ENCODE measurements at regions not wholly inside any gene's neighbourhood (a gene's known extent, or its start where the extent isn't known, plus 50 kb on each side); places are given as distances from the start of the nearest gene placed in this dataset.

DNA sequence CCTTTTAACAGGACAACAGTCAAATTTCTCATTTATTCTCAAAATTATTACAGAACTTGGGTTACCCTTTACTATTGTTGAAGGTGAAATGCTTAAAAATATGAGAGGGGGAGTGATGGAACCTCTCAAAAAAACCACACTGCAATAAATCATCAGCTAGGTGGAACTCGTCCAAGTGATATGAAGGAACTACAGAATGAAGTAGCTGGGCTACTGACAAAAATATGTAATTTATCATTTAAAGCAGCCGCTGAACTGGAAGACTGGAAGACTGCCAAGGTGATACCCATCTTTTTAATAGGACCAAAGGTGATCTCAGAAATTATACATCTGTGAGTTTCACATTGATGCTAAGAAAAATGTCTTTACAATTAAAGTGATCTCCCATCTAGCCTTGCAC is 597.7 kb upstream of the TENM3 start:
- no peak overlapping the region for H3K4me2 ChIP-seq (ENCODE audit: low read length)
- H3K23ac ChIP-seq (ENCODE audit: low read length): no peak overlapping the region
- no peaks in the 10 kb centered on the region for H3K79me1 ChIP-seq (ENCODE audit: low read length)
- DNase-seq: no peak
- H2AK5ac ChIP-seq (ENCODE audit: low read length): no peak overlapping the region
- H4K8ac ChIP-seq (ENCODE audit: low read depth, low read length): no peak overlapping the region
- no peak overlapping the region for H4K5ac ChIP-seq (ENCODE audit: low read length)
- H3K56ac ChIP-seq (ENCODE audit: low read length): no peak overlapping the region
- no peaks in the 10 kb centered on the region for H3K36me3 ChIP-seq (ENCODE audit: control insufficient read depth, insufficient read depth, low read length)
- H3K27ac ChIP-seq (ENCODE audit: low read depth, low read length): no peak overlapping the region
- no peak overlapping the region for H3K4me3 ChIP-seq (ENCODE audit: low read length)
- no peaks in the 10 kb centered on the region for H3K79me2 ChIP-seq (ENCODE audit: control insufficient read depth, insufficient read depth, low read length)
- H3K4ac ChIP-seq (ENCODE audit: low read depth, low read length): no peak overlapping the region
- H3K9ac ChIP-seq (ENCODE audit: low read length): no peak overlapping the region
- no CpG with 5 or more reads among the region's 2 CpGs for WGBS (ENCODE audit: extremely low coverage, insufficient coverage, low lambda C conversion rate)
- no peak overlapping the region for H3K18ac ChIP-seq (ENCODE audit: low read length)
- no peaks in the 10 kb centered on the region for H3K4me1 ChIP-seq (ENCODE audit: control insufficient read depth, low read depth, low read length)
- no peak overlapping the region for H2BK15ac ChIP-seq (replicated peaks; ENCODE audit: low read depth)
- no peak overlapping the region for H2BK5ac ChIP-seq (ENCODE audit: low read length)
- no peak overlapping the region for H2BK120ac ChIP-seq (ENCODE audit: low read depth, low read length)
- H3K27me3 ChIP-seq (ENCODE audit: insufficient read depth, low read length, poor library complexity): no peaks in the 10 kb centered on the region

DNA sequence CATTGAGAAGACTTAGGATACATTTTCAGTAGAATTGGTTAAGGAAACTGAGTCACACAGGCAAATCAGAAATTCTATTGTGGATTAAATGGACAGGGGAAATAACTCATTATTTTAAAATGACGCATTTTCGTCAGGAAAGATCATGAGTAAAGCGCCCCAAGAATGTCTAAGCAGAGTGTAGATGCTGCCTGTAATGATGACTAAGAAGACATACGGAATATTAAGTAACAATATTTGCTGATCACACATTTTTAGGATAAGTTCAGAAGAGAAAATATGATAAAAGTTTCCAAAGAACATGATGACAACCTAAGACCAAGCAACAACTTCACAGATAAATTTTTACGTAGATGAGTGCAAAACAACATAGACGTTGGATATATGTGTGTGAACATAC is 596.3 kb upstream of the TENM3 start:
- no peak overlapping the region for H3K23ac ChIP-seq (ENCODE audit: low read length)
- H2AK5ac ChIP-seq (ENCODE audit: low read length): no peak overlapping the region
- no peak overlapping the region for H3K27ac ChIP-seq (ENCODE audit: low read depth, low read length)
- no peak overlapping the region for H3K9ac ChIP-seq (ENCODE audit: low read length)
- no peaks in the 10 kb centered on the region for H3K4me1 ChIP-seq (ENCODE audit: control insufficient read depth, low read depth, low read length)
- H3K36me3 ChIP-seq (ENCODE audit: control insufficient read depth, insufficient read depth, low read length): no peaks in the 10 kb centered on the region
- H4K5ac ChIP-seq (ENCODE audit: low read length): no peak overlapping the region
- H3K56ac ChIP-seq (ENCODE audit: low read length): no peak overlapping the region
- H3K79me2 ChIP-seq (ENCODE audit: control insufficient read depth, insufficient read depth, low read length): no peaks in the 10 kb centered on the region
- H3K79me1 ChIP-seq (ENCODE audit: low read length): no peaks in the 10 kb centered on the region
- no peak overlapping the region for H4K8ac ChIP-seq (ENCODE audit: low read depth, low read length)
- no peak overlapping the region for H3K4ac ChIP-seq (ENCODE audit: low read depth, low read length)
- no peak overlapping the region for H2BK120ac ChIP-seq (ENCODE audit: low read depth, low read length)
- H2BK5ac ChIP-seq (ENCODE audit: low read length): no peak overlapping the region
- no peak overlapping the region for H2BK15ac ChIP-seq (replicated peaks; ENCODE audit: low read depth)
- no peak overlapping the region for H3K4me3 ChIP-seq (ENCODE audit: low read length)
- no peaks in the 10 kb centered on the region for H3K27me3 ChIP-seq (ENCODE audit: insufficient read depth, low read length, poor library complexity)
- H3K4me2 ChIP-seq (ENCODE audit: low read length): no peak overlapping the region
- no CpG with 5 or more reads among the region's 6 CpGs for WGBS (ENCODE audit: extremely low coverage, insufficient coverage, low lambda C conversion rate)
- DNase-seq: no peak
- H3K18ac ChIP-seq (ENCODE audit: low read length): no peak overlapping the region

DNA sequence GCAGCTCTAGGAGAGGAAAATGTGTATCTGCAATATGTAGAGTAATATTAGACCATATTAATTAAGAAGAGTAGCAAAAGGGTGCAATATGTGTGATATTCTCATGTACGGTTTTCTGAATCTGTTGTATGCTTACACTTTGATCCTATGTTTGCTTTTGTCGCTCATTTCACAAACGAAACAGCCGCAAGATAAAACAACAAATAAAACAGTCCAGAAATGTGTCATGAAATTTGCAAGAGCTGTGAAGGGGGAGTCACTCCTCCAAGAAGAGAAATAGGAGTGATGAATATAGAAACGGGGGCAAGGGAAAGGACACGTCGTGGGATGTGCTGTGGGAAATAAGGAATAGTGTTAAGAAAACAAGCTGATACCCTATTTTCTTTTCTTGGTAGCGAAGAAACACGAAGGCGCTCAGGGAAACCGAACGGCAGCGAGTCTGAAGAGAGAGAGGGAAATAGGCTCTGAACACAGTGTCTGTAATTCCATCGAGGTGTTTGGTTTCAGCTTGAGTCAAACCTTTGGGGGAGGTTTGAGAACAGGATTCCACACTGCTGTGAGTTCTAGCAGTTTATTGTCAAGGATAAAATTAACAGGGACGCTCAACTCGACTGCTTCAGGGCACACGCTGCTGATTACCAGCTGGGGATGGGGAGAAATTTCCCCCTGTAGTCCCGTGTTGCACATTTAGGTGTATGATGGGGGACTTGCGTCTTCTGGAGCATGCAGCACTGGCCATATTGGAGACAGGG is 595.6 kb upstream of the TENM3 start:
- DNase-seq: no peak
- Histone ChIP-seq H2BK120ac (ENCODE audit: low read depth, low read length) (no peak overlapping the region), H4K8ac (ENCODE audit: low read depth, low read length) (no peak overlapping the region), H3K4me2 (ENCODE audit: low read length) (no peak overlapping the region), H3K4me3 (ENCODE audit: low read length) (no peak overlapping the region), H3K27me3 (ENCODE audit: insufficient read depth, low read length, poor library complexity) (no peaks in the 10 kb centered on the region), H3K23ac (ENCODE audit: low read length) (no peak overlapping the region), H3K79me1 (ENCODE audit: low read length) (no peaks in the 10 kb centered on the region), H3K4me1 (ENCODE audit: control insufficient read depth, low read depth, low read length) (no peaks in the 10 kb centered on the region), H4K5ac (ENCODE audit: low read length) (no peak overlapping the region), H3K4ac (ENCODE audit: low read depth, low read length) (no peak overlapping the region), H3K9ac (ENCODE audit: low read length) (no peak overlapping the region), H3K56ac (ENCODE audit: low read length) (no peak overlapping the region), H2BK15ac (replicated peaks; ENCODE audit: low read depth) (no peak overlapping the region), H2AK5ac (ENCODE audit: low read length) (no peak overlapping the region), H2BK5ac (ENCODE audit: low read length) (no peak overlapping the region), H3K79me2 (ENCODE audit: control insufficient read depth, insufficient read depth, low read length) (no peaks in the 10 kb centered on the region), H3K36me3 (ENCODE audit: control insufficient read depth, insufficient read depth, low read length) (no peaks in the 10 kb centered on the region), H3K18ac (ENCODE audit: low read length) (no peak overlapping the region), H3K27ac (ENCODE audit: low read depth, low read length) (no peak overlapping the region)
- no CpG with 5 or more reads among the region's 19 CpGs for WGBS (ENCODE audit: extremely low coverage, insufficient coverage, low lambda C conversion rate)

DNA sequence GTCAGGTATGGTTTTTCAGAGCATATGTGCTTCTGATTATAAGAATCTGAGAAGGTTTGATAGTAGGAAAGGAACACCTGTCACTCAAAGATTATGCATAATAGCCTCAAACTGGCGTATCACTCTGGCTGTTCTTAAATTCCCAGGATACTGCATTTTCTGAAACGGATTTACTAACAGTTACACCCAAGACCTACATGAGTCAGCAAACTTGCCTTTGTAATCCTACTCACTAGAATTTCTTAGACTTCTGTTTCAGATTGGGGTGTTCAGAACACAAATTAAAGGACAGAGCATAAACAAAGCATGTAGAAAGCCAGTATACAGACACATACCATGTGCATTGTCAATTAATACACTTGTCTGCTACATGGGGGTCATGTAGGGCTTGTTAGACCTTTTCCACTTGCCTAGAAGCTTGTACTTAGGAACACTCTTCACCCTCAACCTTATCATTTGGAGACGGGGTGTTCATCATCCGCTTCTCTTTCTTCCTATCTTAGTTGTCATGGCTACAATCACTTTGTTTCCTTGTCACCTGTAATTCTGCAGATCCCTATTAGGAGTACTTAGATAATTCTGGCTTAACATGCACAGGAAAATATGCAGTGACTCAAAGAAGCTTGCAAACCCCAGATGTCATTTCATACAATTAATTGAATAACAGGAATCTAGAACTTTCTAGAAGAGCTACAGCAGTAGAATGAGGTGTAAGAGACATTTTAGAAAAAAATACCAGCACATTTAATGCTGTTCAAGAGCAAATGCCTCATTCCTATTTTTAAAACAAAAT is 593.0 kb upstream of the TENM3 start:
- H2BK120ac ChIP-seq (ENCODE audit: low read depth, low read length): no peak overlapping the region
- H2AK5ac ChIP-seq (ENCODE audit: low read length): no peak overlapping the region
- no peak overlapping the region for H3K4me2 ChIP-seq (ENCODE audit: low read length)
- no peaks in the 10 kb centered on the region for H3K36me3 ChIP-seq (ENCODE audit: control insufficient read depth, insufficient read depth, low read length)
- H3K79me2 ChIP-seq (ENCODE audit: control insufficient read depth, insufficient read depth, low read length): no peaks in the 10 kb centered on the region
- H3K9ac ChIP-seq (ENCODE audit: low read length): no peak overlapping the region
- no peaks in the 10 kb centered on the region for H3K4me1 ChIP-seq (ENCODE audit: control insufficient read depth, low read depth, low read length)
- H2BK15ac ChIP-seq (replicated peaks; ENCODE audit: low read depth): no peak overlapping the region
- H3K56ac ChIP-seq (ENCODE audit: low read length): no peak overlapping the region
- no peak overlapping the region for H4K8ac ChIP-seq (ENCODE audit: low read depth, low read length)
- no peaks in the 10 kb centered on the region for H3K79me1 ChIP-seq (ENCODE audit: low read length)
- H2BK5ac ChIP-seq (ENCODE audit: low read length): no peak overlapping the region
- H3K23ac ChIP-seq (ENCODE audit: low read length): no peak overlapping the region
- no CpG with 5 or more reads among the region's 4 CpGs for WGBS (ENCODE audit: extremely low coverage, insufficient coverage, low lambda C conversion rate)
- H3K4ac ChIP-seq (ENCODE audit: low read depth, low read length): no peak overlapping the region
- H4K5ac ChIP-seq (ENCODE audit: low read length): no peak overlapping the region
- H3K27me3 ChIP-seq (ENCODE audit: insufficient read depth, low read length, poor library complexity): no peaks in the 10 kb centered on the region
- DNase-seq: peak; percentile 35
- H3K27ac ChIP-seq (ENCODE audit: low read depth, low read length): no peak overlapping the region
- H3K18ac ChIP-seq (ENCODE audit: low read length): no peak overlapping the region
- no peak overlapping the region for H3K4me3 ChIP-seq (ENCODE audit: low read length)

DNA sequence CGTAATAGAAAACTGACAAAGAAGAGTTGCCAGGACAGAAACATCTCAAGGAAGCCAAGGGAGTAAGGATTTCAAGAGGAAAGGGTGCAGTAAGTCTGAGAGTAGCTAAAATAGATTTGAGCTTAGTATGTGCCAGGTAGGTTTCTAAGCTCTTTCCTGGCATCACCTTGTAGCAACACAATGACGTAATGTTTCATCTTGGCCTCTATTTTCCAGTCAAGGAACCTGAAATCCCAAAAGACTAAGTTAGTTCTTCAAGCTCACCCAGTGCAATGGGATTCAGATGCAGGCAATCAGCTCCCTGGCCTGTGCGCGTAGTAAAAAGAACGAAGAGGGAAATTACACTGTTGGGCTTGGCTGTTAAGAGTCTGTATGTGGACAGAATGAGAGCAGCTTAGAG is 586.5 kb upstream of the TENM3 start:
- H2AK5ac ChIP-seq (ENCODE audit: low read length): no peak overlapping the region
- H3K56ac ChIP-seq (ENCODE audit: low read length): no peak overlapping the region
- H4K5ac ChIP-seq (ENCODE audit: low read length): no peak overlapping the region
- no peak overlapping the region for H4K8ac ChIP-seq (ENCODE audit: low read depth, low read length)
- no peaks in the 10 kb centered on the region for H3K79me1 ChIP-seq (ENCODE audit: low read length)
- H2BK120ac ChIP-seq (ENCODE audit: low read depth, low read length): no peak overlapping the region
- no peak for DNase-seq
- H3K9ac ChIP-seq (ENCODE audit: low read length): no peak overlapping the region
- no peak overlapping the region for H3K27ac ChIP-seq (ENCODE audit: low read depth, low read length)
- no peak overlapping the region for H2BK15ac ChIP-seq (replicated peaks; ENCODE audit: low read depth)
- H3K4me2 ChIP-seq (ENCODE audit: low read length): no peak overlapping the region
- no peaks in the 10 kb centered on the region for H3K79me2 ChIP-seq (ENCODE audit: control insufficient read depth, insufficient read depth, low read length)
- H3K27me3 ChIP-seq (ENCODE audit: insufficient read depth, low read length, poor library complexity): no peaks in the 10 kb centered on the region
- H3K4me3 ChIP-seq (ENCODE audit: low read length): no peak overlapping the region
- no peaks in the 10 kb centered on the region for H3K4me1 ChIP-seq (ENCODE audit: control insufficient read depth, low read depth, low read length)
- no peak overlapping the region for H3K23ac ChIP-seq (ENCODE audit: low read length)
- no peak overlapping the region for H2BK5ac ChIP-seq (ENCODE audit: low read length)
- no peak overlapping the region for H3K4ac ChIP-seq (ENCODE audit: low read depth, low read length)
- H3K18ac ChIP-seq (ENCODE audit: low read length): no peak overlapping the region
- no peaks in the 10 kb centered on the region for H3K36me3 ChIP-seq (ENCODE audit: control insufficient read depth, insufficient read depth, low read length)
- WGBS (ENCODE audit: extremely low coverage, insufficient coverage, low lambda C conversion rate): no CpG with 5 or more reads among the region's 5 CpGs

All from mesendoderm (in vitro differentiated cells).